OCI-LY1 (cell line): ENCODE measurements at regions not wholly inside any gene's neighbourhood (a gene's known extent, or its start where the extent isn't known, plus 50 kb on each side); places are given as distances from the start of the nearest gene placed in this dataset.

Experiments
- H2AFZ ChIP-seq: fragments of 200-600 bp; sonication (generic), shearing (Covaris generic); 2 replicates; pipeline ENCODE4 v1.6.0; 2014; ENCODE audit warnings: antibody characterized with exemption, mild to moderate bottlenecking, low read length
- H3F3A ChIP-seq: fragments of 200-600 bp; sonication (generic), shearing (Covaris generic); 2 replicates; pipeline ENCODE4 v1.6.0; 2014; ENCODE audit warnings: mild to moderate bottlenecking, antibody characterized with exemption, low read length, moderate library complexity; ENCODE audit not compliant: insufficient read depth
- H3K27ac ChIP-seq: fragments of 200-600 bp; sonication (generic); 2 replicates; pipeline ENCODE4 v1.5.1; 2014; ENCODE audit warnings: low read length, mixed run types, mild to moderate bottlenecking, low read depth; ENCODE audit not compliant: poor library complexity, severe bottlenecking
- H3K27me3 ChIP-seq: fragments of 200-600 bp; sonication (generic); 2 replicates; pipeline ENCODE4 v1.6.0; 2014; ENCODE audit warnings: antibody characterized with exemption, mild to moderate bottlenecking, low read length, moderate library complexity; ENCODE audit not compliant: insufficient read depth
- H3K36me3 ChIP-seq: fragments of 200-600 bp; sonication (generic); 2 replicates; pipeline ENCODE4 v1.6.1; 2014; ENCODE audit warnings: mild to moderate bottlenecking, antibody characterized with exemption, low read length, moderate library complexity, mixed read lengths; ENCODE audit not compliant: insufficient read depth
- H3K4me1 ChIP-seq: fragments of 200-600 bp; sonication (generic); 2 replicates; pipeline ENCODE4 v1.5.1; 2014; ENCODE audit warnings: mild to moderate bottlenecking, low read length, moderate library complexity; ENCODE audit not compliant: insufficient read depth, severe bottlenecking
- H3K4me2 ChIP-seq: fragments of 200-600 bp; sonication (generic), shearing (Covaris generic); 2 replicates; pipeline ENCODE4 v1.6.1; 2014; ENCODE audit warnings: low read length
- H3K4me3 ChIP-seq: fragments of 200-600 bp; sonication (generic); 2 replicates; pipeline ENCODE4 v1.5.1; 2014; ENCODE audit warnings: low read length, low read depth, mild to moderate bottlenecking, mixed read lengths; ENCODE audit not compliant: poor library complexity, severe bottlenecking
- H3K79me2 ChIP-seq: fragments of 200-600 bp; shearing (Covaris generic); 2 replicates; pipeline ENCODE4 v1.6.1; 2016; ENCODE audit warnings: mixed run types, low read length, mixed read lengths; ENCODE audit not compliant: insufficient read depth
- H3K9ac ChIP-seq: fragments of 200-600 bp; sonication (generic), shearing (Covaris generic); 2 replicates; pipeline ENCODE4 v1.6.1; 2014; ENCODE audit warnings: mild to moderate bottlenecking, low read length, mixed read lengths
- H3K9me2 ChIP-seq: fragments of 200-600 bp; sonication (generic), shearing (Covaris generic); 2 replicates; pipeline ENCODE4 v1.6.1; 2014; ENCODE audit warnings: low read depth, mild to moderate bottlenecking, low read length, mixed read lengths
- H3K9me3 ChIP-seq: fragments of 200-600 bp; shearing (Covaris generic); 2 replicates; pipeline ENCODE4 v1.6.1; 2014; ENCODE audit warnings: low read length, mixed read lengths
- H4K20me1 ChIP-seq: fragments of 200-600 bp; sonication (generic), shearing (Covaris generic); 2 replicates; pipeline ENCODE4 v1.6.0; 2016; ENCODE audit warnings: mild to moderate bottlenecking, low read length; ENCODE audit not compliant: insufficient read depth
- CTCF ChIP-seq: fragments of 200-600 bp; sonication (generic), shearing (Covaris generic); IDR thresholded peaks from 2 replicates; pipeline ENCODE4 v1.5.1; 2017; ENCODE audit warnings: mild to moderate bottlenecking, antibody characterized with exemption, low read length, moderate library complexity, mixed read lengths
- EZH2 ChIP-seq: fragments of 200-600 bp; sonication (generic), shearing (Covaris generic); IDR thresholded peaks from 2 replicates; pipeline ENCODE4 v1.8.0; 2017; ENCODE audit warnings: borderline replicate concordance, mixed run types, mild to moderate bottlenecking, antibody characterized with exemption, low read length, moderate library complexity, mixed read lengths

DNA sequence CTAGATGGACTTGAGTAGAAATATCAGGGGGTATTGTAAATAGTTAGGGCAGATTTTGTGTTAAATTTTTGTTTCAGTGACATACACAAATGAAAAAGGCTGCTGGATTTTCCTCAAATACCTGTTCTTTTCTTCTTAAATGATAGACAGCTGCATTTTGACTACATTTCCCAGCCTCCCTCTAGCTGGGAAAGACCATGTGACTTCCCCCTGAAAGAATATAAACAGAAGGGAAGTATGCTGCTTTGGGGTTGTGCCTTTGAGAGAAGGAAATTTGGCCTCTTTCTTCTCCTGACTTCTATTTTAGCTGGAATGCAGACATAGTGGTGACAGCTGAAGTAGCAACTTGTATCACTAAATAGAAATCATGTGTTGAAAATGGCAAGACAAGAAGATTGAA lies 476.1 kb upstream of the SYT1 start:
- Histone ChIP-seq H2AFZ (no peak overlapping the region), H3K27me3 (no peaks in the 10 kb centered on the region)

DNA sequence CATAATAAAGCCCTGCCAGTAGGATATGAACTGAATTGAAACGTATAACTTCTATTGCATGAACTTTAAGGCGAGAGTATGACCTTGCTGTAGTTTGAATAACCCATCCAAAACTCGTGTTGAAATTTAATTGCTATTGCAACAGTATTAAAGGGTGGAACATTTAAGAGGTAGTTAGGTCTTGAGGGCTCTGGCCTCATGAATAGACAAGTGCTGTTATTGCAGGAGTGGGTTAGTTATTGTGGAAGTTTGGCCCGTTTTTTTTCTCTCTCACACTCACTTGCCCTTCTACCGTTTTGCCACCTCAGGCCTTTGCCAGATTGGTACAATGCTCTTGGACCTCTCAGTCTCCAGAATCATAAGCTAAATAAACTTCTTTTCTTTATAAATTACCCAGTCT lies 473.7 kb upstream of the SYT1 start:
- Histone ChIP-seq H2AFZ (no peak overlapping the region), H3F3A (no peaks in the 10 kb centered on the region), H3K9me2 (no peaks in the 10 kb centered on the region), H3K27me3 (no peaks in the 10 kb centered on the region), H3K79me2 (no peaks in the 10 kb centered on the region), H3K4me1 (no peaks in the 10 kb centered on the region), H3K9me3 (no peaks in the 10 kb centered on the region), H3K4me3 (no peak overlapping the region), H3K4me2 (no peak overlapping the region), H3K9ac (no peak overlapping the region), H4K20me1 (no peaks in the 10 kb centered on the region), H3K36me3 (no peaks in the 10 kb centered on the region), H3K27ac (no peak overlapping the region)
- TF ChIP-seq CTCF (no peak), EZH2 (no peak)

More for the DNA sequence above, 476.1 kb upstream of the SYT1 start:
- no peaks in the 10 kb centered on the region for H3K9me2 ChIP-seq
- no peaks in the 10 kb centered on the region for H3K4me1 ChIP-seq
- H3K79me2 ChIP-seq = no peaks in the 10 kb centered on the region
- H3F3A ChIP-seq = no peaks in the 10 kb centered on the region
- H3K9ac ChIP-seq = no peak overlapping the region
- no peaks in the 10 kb centered on the region for H3K9me3 ChIP-seq
- H4K20me1 ChIP-seq = no peaks in the 10 kb centered on the region
- H3K4me3 ChIP-seq = no peak overlapping the region
- H3K4me2 ChIP-seq = no peak overlapping the region
- H3K27ac ChIP-seq = no peak overlapping the region
- H3K36me3 ChIP-seq = no peaks in the 10 kb centered on the region
- TF ChIP-seq EZH2 = no peak
- no peak for TF ChIP-seq CTCF

DNA sequence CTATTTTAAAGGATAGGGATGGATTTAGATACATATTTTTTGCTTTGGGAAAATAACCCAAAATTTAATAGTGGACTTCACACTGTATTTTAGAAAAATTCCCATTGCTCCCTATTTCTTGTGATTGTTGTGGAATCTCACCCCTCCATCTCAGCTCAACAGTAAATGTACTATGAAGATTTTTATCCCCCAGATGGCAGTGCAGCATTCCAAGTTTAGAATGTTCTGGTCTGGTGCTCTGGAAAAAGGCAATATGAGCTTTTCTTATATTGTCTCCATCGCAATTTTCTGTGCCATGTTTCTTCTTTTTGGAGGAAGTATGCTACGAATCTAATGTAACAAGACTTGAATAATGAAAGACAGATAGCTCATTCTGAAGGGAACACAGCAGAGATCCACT lies 471.7 kb upstream of the SYT1 start:
- Histone ChIP-seq H3K4me1 (no peaks in the 10 kb centered on the region), H3F3A (no peaks in the 10 kb centered on the region), H3K4me2 (no peak overlapping the region), H3K27ac (no peak overlapping the region), H3K4me3 (no peak overlapping the region), H3K9me3 (no peaks in the 10 kb centered on the region), H3K27me3 (no peaks in the 10 kb centered on the region), H3K79me2 (no peaks in the 10 kb centered on the region), H2AFZ (no peak overlapping the region), H3K9ac (no peak overlapping the region), H4K20me1 (no peaks in the 10 kb centered on the region), H3K9me2 (no peaks in the 10 kb centered on the region), H3K36me3 (no peaks in the 10 kb centered on the region)
- TF ChIP-seq EZH2 (no peak), CTCF (no peak)
